ENCODE measurements at regions not wholly inside any gene's neighbourhood (a gene's known extent, or its start where the extent isn't known, plus 50 kb on each side); places are given as distances from the start of the nearest gene placed in this dataset.

GRCh38 chr12:59036347-59036746 is 116.0 kb upstream of the LRIG3 start:
- TF ChIP-seq EZH2 (IDR thresholded peaks at IDR 0.05; ENCODE audit: low read length, missing control alignments), result no peak
- TF ChIP-seq, protein P1, sequence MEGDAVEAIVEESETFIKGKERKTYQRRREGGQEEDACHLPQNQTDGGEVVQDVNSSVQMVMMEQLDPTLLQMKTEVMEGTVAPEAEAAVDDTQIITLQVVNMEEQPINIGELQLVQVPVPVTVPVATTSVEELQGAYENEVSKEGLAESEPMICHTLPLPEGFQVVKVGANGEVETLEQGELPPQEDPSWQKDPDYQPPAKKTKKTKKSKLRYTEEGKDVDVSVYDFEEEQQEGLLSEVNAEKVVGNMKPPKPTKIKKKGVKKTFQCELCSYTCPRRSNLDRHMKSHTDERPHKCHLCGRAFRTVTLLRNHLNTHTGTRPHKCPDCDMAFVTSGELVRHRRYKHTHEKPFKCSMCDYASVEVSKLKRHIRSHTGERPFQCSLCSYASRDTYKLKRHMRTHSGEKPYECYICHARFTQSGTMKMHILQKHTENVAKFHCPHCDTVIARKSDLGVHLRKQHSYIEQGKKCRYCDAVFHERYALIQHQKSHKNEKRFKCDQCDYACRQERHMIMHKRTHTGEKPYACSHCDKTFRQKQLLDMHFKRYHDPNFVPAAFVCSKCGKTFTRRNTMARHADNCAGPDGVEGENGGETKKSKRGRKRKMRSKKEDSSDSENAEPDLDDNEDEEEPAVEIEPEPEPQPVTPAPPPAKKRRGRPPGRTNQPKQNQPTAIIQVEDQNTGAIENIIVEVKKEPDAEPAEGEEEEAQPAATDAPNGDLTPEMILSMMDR (conservative IDR thresholded peaks at IDR 0.05 in 1 of 2, IDR thresholded peaks at IDR 0.05 in 1 of 2; ENCODE audit: low read depth in 1 of 2, low read length in 2 of 2), result no peak
